ENCODE measurements at regions not wholly inside any gene's neighbourhood (a gene's known extent, or its start where the extent isn't known, plus 50 kb on each side); places are given as distances from the start of the nearest gene placed in this dataset.
"Not testable (repeated sequence)": the region's sequence is repeated elsewhere in the genome, so short reads cannot be mapped to it uniquely, and the experiment has no call there.

DNA sequence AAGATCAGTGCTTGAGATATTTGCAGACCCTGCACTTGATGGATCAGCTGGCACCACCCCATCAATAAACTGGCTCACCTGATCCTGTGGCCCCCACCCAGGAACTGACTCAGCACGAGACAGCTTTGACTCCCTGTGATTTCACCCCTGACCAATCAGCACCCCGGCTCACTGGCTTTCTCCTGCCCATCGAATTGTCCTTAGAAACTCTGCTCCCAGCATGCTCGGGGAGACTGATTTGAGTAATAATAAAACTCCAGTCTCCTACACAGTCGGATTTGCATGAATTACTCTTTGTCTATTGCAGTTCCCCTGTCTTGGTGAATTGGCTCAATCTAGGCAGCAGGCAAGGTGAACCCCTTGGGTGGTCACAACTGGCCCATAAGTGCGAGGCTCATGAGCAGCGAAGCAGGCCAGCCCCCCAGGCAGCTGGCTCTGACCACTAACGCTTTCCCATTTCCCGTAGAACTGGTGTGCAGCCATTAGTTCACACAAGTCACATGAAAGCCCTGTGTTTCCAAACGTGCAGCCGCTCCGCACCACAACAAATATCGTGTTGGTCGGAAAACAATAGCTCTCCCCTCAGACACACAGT is 79.6 kb downstream of the RSPH3 start:
- DNase-seq: no peak

DNA sequence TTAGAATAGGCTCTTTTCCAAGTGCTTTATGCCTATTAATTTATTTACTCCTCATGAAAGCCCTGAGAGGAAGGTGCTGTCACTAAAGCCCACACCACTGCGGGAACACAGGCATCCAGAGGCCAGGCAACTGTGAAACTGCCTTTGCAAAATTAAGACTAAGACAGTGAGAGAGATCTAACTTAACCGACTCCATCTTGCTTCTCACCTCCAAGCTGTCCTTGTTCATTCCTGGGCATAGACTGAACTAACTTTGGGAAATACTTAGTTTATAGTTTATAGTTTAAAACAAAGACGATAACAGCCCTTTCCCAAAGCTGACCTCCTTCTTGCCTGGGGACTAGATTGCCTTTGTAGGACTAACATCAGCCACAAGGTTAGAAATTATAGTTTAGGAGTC is 80.1 kb downstream of the RSPH3 start:
- DNase-seq: no peak

DNA sequence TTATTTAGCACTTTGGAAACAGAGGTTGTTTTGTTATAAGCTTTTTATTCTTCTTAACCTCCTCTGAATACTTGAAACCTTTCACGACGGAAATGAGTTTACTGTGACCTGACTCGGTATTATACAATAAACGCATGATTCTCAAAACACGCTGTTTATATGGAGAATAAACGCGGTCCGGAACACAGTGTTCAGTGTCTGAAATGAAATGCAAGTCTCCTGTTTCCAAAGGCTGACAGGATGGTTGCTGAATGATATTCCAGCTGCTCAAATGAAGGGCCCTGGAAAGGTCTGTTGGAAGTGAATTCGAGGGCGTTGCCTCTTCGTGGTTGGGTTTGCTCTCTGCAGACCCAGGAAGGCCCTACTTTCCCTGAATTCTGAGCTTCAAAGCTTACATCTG is 83.4 kb downstream of the RSPH3 start:
- no peak for DNase-seq

DNA sequence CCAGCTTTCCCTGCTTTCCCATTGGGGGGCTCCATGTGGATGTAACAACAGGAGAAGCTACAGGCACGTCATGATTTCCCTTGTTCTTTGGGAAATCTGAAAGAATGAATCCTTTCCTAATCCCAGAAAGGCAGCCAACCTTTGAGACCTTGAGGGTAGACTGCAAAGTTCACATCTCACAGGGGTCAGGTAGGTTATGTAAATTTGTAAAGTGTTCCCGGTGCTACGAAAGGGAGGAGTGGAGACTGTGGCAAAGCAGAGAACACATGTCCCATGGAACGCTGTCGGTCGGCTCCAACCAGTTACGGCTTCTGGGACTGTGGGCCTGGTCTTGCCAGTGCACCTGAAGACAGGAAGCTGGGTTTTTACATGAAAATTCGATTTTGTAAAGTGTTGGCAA is 85.1 kb downstream of the RSPH3 start:
- no peak for DNase-seq

DNA sequence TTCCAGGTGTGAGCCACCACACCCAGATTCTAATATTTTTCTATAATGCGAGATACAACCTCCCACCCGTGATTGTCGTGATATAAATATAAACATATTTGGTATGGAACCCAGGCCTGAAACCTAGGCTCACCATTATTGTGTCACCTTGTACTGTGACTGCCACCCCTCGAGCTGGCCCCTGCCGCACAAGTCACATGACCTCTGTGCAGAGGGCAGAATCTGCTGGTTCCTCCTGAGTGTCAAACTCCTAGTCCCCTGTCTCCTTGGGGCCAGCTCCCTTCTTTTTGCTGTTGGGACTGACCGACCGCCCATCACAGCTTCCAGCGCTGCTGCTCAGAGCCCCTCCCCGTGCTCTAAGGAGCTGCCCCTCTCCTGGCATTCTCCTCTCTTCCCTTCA is 86.4 kb downstream of the RSPH3 start:
- no peak for DNase-seq

DNA sequence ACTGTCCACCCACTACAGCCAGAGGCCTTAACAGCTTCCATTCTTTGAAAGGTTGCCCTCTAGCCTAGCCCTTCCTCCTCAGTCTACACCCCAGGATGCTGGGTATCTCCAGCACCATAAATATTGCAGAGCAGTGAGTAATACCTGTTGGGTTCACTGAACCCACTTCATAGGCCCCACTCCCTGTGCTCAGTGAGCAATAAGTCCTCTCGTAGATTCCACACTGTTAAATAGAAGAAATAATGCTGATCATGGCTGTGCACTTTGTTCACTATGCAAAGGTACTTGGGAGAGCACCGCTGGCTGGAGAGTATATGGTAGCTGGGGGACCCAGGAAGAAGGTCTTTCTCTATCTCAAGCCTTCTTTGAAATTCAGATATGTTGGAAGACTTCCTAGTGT is 87.3 kb downstream of the RSPH3 start:
- DNase-seq: no peak

DNA sequence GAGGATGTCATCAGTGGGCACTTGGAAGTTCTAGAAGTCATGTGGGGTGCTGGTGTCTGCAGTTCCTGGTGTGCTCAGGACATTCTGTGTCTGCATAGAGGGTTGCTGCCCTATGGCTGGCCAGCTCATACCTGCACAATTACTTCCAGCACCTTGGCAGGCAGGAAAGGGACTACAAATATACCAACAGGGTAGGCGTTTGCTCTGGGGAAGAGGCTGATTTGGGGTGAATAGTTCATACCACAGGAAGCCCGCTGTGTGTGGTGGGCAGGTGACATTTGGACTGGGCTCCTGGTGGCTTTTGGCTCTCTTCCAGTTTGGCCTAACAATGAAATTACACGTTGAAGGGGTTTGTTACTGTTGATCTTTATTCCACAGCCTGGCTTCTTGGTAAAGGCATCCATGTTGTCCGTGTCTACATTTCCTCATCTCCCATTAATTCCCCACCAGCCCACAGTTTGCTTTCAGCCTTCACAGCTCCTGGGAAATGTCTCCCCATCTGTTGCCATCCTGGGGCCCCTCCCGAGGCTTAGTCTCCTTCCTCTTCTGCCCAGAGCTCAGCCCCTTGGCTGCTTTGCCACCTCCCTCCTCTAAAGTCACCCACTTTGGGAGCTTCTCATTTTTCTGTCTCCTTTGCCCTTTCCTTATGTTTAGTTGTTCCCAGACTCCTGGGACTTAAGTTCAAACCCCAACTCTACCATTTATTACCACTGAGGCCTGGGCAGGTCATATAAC is 88.1 kb downstream of the RSPH3 start:
- no peak for DNase-seq

DNA sequence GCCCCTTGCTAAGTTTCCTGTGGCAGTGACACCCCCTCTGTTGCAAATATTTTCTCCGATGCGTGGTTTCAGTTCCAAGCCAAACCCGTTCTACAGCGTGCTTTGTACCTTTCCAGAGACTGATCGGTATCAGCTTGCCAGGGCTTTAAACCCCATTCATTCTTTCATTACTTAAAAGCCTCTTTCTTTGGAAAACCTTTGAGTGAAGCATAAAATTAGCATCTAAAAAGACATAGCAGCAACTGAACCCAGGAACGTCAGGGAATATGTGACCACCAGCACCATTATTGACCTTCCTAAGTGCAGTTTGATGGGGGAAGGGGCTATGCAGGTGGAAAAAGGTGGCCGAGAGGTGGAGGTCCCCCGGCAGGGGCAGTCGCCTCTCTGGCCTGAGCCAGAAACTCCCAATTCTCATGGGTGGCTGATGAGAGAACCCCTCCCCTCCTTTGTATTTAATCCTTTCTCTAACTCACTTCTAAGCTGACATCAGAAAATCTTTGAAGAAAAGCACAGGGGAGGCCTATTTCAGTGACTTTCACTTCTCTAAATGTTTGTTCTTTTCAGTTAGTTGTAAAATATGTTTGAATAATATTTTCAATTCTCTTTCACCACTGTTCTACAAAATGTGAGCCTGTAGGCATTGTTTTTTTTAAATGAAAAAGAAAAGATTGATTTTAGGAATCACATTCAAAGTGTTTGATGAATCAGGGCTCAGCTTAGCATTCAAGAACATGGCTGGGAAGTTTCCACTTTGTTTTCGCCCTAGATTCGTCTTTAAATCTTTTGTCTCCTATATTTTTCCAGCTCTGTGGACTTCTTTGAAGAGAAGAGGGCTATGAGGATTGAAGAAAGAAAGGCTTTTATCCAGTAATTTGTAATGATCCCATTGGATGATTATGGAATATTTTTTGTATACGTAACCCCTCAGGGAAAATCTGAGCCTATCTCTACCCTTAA is 89.2 kb downstream of the RSPH3 start:
- DNase-seq: no peak

DNA sequence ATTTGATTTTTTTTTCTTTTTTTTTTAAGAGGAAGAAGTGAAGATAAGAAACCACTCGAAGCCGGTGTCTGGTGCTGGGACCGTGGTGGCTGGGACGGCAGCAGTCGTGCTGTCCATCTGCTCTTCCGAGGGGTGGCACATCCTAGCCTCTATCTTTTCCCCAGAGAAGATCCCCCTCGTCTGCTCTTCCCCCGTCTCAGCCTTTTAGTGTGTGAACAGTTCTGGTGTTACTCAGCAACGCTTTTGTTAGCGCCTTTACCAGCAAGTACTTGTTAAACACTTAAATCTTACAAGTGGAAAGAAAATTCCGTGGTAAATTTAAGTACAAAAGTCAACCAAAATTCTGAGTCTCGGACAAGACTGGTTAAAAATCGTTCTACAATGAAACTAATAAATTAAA is 90.1 kb downstream of the RSPH3 start:
- DNase-seq: no peak

DNA sequence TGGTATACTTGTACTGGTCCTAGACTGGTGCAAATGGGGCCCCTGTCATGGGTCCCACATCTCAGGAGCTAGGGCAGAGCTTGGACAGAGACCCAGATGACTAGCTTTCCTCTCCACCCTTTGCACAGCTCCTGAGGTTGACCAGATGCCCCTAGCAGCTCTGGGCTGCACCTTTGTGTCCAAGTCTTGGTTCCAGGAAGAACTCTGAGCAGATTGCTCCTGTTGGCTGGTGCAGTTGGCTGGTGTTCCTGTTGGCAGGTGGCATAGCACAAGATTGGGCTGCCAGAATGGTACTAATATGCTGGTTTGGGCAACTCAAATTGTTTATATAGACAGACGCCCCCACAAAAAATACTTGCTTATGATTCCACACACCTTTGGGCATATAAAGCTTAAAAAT is 89.4 kb upstream of the EZR start:
- no peak for DNase-seq

DNA sequence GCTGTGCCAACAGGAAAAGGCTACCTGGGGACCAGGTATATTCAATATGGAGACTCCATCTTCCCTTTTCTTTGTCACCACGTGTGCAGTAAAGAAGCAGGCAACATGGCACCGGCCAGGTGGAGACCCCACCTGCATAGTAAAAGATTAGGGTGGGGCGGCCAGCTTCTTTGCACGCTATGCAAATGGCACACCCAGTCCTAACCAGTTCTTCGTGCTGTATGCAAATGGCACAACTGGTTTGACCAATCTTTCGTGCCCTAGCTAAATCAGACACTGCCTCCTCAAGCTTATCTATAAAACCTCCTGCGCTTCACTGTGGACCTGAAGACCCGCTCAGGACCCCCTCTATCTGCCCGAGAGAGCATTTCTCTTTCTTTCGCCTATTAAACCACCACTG is 88.8 kb upstream of the EZR start:
- no peak for DNase-seq

DNA sequence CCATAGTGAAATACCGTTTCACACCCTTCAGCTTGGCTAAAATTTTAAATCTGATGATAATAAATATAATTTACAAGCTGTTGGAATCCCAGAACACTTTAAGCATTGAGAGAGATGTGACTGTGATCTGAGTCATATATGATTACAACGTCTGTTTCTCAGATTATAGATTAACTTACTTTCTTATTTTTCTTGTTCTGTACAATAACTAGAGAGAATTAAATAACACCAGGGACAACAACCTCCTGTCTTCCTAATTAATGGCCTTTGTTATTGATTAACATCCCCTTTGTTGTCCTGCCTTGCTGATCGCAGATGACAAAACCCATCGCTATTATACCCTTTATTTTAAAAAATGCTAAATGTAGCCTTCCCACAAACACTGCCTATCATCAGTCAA is 87.8 kb upstream of the EZR start:
- no peak for DNase-seq

DNA sequence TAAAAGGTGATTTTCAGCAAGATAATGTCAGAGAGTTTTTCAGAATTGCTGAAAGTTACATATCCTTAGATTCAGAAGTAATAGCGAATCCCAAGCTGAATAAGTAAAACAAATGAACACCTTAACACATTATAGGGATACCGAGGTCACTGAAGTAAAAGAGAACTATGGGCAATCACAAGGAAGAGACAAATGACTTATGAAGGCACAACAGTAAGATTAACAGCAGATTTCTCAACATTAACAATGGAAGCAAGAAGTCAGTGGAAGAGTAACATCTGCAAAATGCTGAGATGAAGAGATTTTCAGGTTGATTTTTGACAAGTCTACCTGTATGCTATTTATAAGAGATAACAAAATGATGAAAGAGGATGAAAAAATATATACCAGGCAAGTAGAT is 86.1 kb upstream of the EZR start:
- no peak for DNase-seq

DNA sequence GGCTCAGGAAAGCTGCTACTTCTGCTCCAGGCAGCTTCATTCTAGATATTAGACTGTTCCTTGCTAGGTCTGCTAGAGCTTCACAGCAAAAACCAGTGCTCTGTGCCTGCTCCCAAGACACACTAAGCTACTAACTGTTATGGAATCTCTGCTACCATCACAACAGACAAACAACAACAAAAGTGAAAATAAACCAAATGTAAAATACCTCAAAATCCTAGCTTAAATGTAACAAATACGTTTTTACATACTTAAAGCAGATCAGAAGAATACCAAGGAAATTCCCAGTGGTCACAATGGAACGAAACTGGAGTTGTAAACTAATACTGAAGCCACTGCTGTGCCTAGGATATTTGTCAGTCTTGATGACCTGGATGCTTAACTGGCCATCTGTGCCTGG is 84.6 kb upstream of the EZR start:
- DNase-seq: no peak

DNA sequence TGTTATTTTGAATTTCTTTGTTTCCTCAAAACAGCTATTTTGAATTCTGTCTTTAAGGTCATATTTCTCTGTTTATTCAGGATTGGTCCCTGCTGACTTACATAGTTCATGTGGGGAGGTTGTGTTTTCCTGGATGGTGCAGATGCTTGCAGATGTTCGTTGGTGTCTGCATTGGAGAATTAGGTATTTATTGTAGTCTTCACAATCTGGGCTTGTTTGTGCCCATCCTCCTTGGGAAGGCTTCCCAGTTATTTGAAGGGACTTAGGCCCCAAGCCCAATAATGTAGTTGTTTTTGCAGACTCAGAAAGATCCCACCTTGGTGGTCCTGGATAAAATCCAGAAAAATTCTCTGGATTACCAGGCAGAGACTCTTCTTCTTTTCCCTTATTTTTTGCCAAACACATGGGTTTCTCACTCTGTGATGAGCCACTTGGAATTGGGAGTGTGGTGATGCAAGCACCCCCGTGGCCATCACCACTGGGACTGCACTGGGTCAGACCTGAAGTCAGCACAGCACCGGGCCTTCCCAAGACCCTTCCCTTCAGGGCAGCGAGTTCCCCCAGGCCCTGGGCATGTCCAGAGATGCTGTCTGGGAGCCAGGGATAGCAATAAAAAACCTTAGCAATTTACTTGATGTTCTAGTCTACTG is 81.6 kb upstream of the EZR start:
- no peak for DNase-seq

DNA sequence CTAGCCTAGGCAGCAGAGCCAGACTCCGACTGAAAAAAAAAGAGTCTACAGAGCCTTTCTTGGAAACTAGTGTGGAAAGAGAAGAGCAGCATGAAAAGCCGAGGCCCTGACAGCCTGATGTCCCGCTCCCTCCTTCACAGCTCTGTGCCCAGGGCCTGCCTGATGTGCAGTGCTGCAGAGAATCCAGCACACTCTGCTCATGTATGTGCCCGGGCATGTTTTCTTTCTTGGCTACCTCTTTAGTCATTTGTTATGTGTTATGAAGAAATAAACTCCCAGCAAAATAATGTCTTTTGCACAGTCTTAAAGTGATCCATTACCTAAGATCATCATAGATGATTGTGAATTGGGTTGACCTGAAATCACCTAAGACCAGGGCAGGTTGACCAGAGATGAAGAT is 78.1 kb upstream of the EZR start:
- no peak for DNase-seq

DNA sequence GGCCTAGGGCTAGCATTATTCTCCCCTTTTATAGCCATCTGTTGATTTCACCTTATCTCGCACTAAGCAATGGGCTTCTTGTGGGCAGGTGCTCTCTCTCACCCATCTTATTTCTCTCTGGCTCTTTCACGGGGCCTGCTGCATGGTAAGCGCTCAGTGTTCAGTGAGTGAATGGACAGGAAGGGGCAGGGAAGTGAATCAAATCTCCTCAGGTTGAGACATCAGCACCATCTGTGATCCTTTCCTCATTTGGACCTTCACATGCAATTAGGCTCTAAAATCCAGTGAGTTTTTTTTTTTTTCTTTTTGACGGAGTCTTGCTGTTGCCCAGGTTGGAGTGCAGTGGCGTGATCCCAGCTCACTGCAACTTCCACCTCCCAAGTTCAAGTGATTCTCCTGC is 76.5 kb upstream of the EZR start:
- DNase-seq: no peak

DNA sequence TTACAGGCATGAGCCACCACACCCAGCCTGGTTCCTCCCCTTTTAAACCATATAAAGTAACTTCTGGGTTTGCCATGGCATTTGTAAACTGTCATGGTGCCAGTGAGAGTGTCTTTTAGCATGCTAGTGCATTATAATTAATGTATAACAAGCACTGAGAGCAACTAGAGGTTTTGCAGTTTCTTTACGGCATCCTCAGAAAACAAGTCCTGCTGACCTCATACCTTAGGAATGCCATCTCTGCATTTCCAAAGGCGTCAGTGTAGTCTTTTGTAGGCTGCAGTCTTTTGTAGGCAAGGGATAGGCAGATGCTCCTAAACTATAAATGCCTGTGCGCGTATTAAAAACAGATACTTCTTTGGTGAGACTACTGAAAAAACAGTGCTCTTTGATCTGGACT is 75.0 kb upstream of the EZR start:
- peak; percentile 51 for DNase-seq

DNA sequence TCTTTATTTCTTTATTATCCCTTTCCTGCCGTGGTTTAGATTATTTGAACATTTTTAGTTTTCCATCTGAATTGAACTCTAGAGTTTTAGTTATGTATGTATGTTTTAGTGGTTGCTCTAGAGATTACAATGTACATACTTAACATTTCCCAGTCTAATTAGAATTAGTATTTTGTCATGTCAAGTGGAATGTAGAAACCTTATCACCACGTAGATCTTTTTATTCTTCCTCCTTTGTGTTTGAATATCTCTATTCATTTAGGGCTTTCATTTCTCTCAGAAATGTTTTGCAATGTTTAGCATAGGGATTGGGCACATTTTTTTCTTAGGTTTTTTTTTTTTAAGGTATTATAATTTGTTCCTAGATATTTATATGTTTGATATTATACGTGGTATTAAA is 73.1 kb upstream of the EZR start:
- no peak for DNase-seq

DNA sequence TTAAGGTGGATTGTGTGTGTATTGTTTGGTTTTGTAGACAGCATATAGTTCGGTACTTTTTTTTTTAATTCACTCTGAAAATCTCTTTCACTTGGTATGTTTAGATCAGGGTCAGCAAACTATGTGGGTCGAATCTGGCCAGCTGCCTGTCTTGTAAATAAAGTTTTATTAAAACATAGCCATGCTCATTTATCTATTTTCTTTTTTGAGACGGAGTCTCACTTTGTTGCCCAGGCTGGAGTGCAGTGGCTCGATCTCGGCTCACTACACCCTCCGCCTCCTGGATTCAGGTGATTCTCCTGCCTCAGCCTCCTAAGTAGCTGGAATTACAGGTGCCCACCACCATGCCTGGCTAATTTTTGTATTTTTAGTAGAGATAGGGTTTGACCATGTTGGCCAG is 72.4 kb upstream of the EZR start:
- DNase-seq: not testable (repeated sequence)

DNA sequence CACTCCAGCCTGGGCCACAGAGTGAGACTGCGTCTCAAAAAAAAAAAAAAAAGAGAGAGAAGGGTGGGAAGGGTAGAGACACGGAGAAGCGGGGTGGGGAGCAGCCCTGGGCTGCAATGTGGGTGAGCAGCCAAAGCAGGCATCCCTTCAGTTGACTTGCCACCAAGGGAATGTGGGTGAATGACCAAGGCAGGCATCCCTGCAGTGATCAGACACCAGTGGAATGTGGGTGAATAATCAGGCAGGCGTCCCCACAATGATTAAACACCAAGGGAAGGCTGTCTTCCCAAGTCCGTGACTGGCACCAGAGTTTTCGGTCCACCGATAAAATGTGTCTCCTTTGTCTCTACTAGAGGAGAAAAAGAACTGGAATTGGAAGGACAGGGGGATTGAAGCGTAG is 69.0 kb upstream of the EZR start:
- not testable (repeated sequence) for DNase-seq

DNA sequence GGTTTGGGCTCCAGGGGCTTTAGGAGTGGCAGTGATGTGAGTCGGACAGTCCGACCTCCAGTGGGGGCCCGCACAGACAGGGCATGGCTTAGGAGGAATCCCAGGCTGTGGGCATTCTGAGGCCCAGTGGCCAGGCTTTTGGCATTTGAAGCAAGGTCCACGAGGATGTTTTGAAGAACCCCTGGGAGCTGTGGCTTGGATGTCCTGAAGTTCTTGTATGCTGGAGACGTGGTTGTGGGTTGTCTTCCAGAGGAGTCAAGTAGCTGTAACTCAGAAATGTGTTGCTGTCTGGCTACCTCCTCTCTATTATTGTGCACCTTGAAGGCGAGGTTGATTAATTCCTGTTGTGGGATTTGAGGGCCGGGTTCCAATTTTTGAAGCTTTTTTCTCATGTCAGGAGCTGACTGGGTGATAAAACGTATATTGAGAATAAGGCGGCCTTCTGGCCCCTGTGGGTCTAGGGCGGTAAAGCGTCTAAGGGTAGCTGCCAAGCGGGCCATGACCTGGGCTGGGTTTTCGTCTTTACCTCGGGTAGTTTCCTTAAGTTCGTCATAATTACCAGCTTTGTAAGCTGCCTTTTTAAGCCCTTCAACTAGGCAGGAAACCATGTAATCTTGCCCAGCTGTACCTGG is 67.3 kb upstream of the EZR start:
- DNase-seq: not testable (repeated sequence)

DNA sequence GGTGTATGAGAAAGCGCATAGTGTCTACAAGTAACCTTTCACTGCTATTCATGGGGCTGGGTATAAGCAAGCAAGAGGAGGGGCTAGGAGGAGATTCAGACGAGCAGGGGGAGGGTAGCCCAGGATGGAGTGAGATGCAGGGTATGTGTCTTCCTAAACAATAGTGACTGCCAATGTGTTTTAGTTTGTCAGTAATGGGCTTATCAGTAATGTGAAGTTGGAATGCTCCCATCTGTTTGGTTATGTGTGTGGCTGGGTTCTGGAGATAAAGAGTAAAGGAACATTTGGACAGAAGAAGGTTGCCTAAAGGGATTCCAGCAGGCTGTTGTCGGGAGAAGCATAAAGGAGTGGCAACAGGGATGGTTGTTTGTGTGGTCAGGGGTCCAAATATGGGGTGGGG is 62.7 kb upstream of the EZR start:
- DNase-seq: not testable (repeated sequence)

All from dermis blood vessel endothelial cell (primary cell).